ENCODE measurements at regions not wholly inside any gene's neighbourhood (a gene's known extent, or its start where the extent isn't known, plus 50 kb on each side); places are given as distances from the start of the nearest gene placed in this dataset.

DNA sequence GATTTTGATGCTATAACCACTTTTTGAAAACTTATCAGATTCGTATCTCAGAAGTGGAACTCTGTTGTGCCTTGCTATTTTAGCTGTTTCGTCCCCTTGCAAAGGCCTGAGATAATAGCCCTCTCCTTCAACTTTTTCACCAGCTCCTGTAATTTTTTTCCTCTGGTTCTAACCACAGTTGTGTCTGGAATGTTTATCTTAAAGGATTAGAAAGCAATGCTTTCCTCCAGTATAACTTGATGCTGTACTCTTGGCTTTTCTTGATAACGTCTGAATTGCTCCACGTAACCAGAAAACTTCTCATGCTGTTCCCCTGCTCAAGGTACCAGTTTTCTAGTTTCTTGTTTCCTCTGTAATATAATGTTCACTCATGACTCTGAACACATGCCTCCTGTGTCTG, 209.4 kb downstream of the DTWD2 start:
- no peak for DNase-seq (ENCODE audit: low spot score)

- no peak for DNase-seq (ENCODE audit: low spot score)
Observed at GRCh38 chr5:118777189-118777736, 211.1 kb downstream of the DTWD2 start.

DNA sequence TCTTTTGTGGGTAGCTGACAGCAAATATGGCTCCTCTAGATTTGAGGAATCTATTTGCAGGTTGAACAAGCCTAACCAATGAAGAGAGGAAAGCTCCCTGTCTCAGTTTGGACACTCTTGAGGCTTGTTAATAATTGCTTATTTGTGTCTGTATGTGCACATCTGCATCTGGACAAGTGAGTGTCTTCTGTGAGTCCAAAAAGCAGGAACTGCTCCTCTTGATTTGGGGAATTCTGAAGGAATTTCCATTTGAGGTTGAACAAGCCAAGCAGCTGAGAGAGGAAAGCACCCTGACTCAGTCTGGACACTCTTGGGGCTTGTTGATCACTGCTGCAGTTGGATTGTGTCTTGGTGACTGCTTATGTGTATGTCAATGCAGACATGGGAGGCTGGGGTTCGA, 211.6 kb downstream of the DTWD2 start:
- no peak for DNase-seq (ENCODE audit: low spot score)

DNA sequence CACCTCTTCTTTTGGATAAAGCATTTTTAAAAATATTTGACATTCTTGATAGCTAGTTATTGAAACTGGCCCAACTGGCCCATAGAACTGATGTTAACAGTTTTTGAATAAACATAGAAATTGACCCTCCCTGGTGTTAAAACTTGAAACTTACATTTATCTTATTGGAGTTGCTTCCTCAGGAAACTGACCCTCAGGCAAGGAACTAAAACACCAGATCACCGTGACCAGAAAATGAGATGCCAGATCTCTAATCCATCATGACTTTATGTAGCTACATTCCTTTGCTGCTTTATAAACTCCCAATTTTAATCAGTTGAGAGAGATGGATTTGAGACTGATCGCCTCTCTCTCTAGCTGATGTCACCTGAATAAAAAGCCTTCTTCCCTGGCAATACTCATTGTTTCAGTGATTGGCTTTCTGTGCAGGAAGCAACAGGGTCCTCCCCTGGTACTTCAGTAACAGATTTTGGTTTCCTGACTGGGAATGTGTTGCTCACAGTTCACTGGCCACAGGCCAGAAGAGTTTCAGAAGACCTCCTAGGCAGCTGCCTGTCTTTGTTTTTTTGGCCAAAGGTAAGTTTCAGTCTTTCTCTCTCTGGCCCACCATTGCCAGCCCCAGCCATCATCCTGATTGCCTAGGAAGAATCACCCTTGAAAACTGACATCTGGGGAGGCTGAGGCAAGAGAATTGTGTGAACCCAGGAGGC, 212.4 kb downstream of the DTWD2 start:
- DNase-seq (ENCODE audit: low spot score) = no peak

DNA sequence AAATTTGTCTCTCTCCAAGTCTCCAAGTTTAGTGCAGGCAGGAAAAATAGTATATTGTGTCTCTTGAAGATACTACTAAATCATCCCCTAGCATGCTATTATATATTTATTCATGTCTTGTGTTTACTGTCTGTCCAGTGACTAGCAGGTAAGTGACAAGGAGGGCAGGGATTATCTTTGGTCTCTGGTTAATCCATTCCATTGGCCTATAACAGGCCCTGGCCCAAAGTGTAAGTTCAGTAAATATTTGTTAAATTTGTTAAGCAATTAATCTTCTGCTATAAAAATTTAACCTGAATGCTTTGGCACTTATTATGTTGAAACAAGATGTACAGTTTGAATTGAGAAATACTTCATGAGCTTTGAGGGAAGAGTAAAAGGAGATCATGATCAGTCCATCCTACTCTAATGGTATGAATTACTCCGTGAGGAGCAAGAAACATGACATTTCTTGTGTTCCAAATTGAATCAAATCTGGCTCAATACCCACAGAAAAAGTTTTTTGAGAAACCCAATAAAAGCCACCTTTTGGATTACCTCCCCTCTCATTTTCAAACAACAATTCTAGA, 219.7 kb downstream of the DTWD2 start:
- no peak for DNase-seq (ENCODE audit: low spot score)

DNA sequence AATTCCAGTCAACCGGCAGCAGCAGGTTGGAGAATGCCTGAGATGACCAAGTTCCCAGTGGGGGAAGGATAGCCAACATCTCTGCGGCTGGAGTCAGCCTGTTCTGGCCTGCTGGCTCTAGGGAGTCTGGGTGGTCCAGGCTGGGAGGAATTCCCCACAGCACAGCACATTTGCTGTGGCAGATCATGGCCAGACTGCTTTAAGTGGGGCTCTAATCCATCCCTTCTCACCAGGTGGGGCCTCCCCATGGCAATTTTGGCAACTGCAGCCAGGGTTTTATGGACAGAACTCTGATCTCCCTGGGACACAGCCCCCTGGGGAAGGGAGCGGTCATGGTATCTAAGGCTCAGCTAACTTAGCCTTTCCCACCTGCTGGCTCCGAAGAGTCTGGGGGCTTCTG, 226.1 kb downstream of the DTWD2 start:
- no peak for DNase-seq (ENCODE audit: low spot score)

- DNase-seq (ENCODE audit: low spot score) = no peak
Observed at GRCh38 chr5:118761814-118762213, 226.5 kb downstream of the DTWD2 start.

DNA sequence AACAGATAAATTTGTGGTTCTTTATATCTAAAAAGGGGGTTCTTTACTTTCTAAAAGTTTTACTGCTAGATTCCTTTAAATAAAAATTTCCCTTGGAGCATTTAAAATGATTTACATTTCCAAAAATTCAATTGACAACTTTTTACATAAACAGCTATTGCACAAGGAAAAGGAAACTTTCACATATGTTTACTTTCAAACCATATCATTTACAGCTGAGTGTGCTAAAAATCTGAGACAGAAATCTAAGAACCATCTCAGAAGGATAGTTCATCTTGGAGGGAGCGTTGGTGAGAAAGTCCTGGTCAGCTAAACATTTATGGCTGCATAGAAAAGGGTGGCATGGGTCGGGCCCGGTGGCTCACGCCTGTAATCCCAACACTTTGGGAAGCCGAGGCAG, 235.4 kb downstream of the DTWD2 start:
- DNase-seq (ENCODE audit: low spot score) = no peak

- DNase-seq (ENCODE audit: low spot score) = no peak
Observed at GRCh38 chr5:118736396-118736795, 252.0 kb downstream of the DTWD2 start.

DNA sequence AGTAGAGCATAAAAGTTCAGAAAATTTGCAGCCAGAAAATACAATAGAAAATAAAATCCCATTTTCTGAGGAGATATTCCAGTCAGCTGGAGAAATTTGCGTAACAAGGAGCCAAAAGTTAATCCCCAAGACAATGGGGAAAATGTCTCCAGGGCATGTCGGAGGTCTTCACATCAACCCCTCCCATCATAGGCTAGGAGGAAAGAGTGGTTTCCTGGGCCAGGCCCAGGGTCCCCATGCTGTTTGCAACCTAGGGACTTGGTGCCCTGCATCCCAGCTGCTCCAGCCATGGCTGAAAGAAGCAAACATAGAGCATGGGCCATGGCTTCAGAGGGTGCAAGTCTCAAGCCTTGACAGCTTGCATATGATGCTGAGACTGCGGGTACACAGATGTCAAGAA, 255.0 kb downstream of the DTWD2 start:
- DNase-seq (ENCODE audit: low spot score) = no peak

- DNase-seq (ENCODE audit: low spot score) = no peak
Observed at GRCh38 chr5:118728191-118728590, 260.2 kb downstream of the DTWD2 start.

- DNase-seq (ENCODE audit: low spot score) = no peak
Observed at GRCh38 chr5:118726891-118727290, 261.5 kb downstream of the DTWD2 start.

DNA sequence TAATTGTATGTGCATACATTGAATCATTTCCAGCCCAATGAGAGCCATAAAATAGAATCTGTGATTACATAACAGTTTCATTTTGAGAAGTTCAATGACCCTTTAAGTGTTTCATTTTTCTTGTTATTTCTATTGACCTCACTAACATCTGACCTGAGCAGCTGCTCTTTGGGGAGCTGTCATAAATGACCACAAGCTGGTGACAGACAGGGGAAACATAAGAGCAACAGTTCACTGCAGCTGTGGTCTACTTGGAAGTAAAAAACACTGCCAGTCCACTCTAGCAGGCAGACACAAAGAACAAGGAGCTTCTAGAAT, 265.4 kb downstream of the DTWD2 start:
- no peak for DNase-seq (ENCODE audit: low spot score)

- no peak for DNase-seq (ENCODE audit: low spot score)
Observed at GRCh38 chr5:118722122-118723020, 266.0 kb downstream of the DTWD2 start.

DNA sequence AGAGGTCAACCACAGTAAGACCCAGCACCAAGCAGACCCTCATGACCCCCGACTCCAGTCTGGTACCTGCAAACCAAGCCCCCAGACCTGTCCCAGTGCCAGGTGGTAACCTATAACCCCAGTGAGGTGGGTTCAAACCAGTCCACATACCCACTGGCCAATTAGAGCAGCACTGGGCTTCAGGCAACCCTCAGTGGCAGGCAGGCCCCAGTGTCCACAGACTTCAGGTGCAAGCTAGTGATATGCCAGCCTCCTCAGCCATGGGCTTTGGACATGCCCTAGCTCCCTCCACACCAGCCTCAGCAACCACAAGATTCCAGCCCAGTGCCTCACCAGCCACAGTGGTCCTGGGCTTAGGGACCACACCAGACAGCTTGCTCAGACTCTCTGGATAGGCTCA, 276.6 kb downstream of the DTWD2 start:
- DNase-seq (ENCODE audit: low spot score) = no peak

- DNase-seq (ENCODE audit: low spot score) = no peak
Observed at GRCh38 chr5:118705959-118706667, 282.2 kb downstream of the DTWD2 start.

DNA sequence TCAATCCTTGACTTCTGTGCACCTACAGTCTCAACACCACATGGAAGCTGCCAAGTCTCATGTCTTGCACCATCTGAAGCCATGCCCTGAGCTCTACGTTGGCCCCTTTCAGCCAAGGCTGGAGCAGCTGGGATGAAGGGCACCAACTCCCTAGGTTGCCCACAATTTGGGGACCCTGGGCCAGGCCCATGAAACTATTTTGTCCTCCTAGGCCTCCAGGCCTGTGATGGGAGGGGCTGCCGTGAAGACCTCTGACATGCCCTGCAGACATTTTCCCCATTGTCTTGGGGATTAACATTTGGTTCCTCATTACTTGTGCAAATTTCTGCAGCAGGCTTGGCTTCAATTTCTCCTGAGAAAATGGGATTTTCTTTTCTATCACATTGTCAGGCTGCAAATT, 285.1 kb downstream of the DTWD2 start:
- no peak for DNase-seq (ENCODE audit: low spot score)

DNA sequence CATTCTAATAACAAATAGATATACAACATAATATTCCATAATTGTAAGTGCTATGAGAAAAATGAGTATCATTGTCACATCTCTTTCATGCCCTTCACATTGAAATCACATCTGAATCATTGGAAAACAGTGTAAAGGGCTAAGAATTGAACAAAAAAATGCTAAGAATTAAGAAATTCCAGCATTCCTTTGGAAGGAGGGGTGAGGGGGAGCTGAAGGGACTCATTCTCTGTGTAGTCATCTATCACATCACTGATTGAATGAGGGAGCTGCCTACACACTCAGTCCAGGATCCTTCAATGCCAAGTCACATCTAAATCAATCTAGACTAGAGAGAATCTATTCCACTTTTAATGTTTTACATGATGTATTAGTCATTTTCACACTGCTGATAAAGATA, 286.6 kb downstream of the DTWD2 start:
- no peak for DNase-seq (ENCODE audit: low spot score)

DNA sequence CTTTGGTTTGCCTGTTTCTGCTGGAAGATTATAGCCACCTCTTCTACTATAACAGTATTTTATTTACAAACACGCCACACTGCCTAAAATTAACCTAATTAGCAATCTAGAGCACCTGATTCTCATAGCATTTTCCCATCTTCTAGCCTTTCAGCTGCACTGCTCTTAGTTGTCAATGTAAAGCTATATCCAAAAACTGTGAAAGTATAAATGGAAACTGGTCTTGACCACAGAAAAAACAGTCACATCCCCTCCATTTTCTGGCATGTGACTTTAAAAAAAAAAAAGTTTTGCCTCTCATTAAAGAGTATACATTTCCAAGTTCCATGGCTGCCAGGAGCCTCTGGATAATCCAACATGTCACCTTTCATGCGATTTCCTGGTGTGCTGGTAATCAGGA, 287.8 kb downstream of the DTWD2 start:
- no peak for DNase-seq (ENCODE audit: low spot score)

DNA sequence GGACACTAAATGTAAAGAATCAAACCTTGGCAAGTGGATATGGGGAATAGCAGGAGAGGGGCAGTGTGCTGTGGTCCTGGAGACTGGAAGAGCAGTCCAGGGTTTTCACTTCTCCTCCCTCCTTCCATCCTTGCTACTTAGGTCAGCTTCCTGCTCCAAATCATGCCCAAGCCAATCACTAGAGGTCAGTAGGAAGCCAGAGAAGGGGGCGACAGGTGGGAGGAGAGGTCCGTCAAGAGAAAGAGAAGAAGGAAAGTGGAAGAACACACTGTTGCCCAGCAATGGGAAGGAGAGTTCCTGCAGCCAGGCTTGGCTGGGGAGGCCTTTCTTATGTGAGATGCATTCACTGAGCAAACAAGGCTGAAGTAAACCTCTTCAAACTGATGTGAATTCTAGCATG, 289.6 kb downstream of the DTWD2 start:
- no peak for DNase-seq (ENCODE audit: low spot score)

DNA sequence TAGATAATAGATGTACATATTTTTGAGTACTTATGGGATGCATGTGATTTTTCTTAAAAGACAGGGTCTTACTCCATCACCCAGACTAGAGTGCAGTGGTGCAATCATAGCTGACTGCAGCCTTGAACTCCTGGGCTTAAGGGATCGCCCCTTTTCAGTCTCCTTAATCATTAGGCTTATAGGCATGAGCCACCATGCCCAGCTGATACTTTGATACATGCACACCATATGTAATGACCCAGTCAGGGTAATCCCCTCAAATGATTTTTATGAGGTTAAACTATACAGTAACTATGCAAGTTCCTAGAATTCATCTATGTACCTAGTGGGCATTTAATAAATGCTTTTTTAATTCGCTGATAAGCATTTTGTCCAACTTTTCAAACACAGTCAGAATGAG, 292.3 kb downstream of the DTWD2 start:
- DNase-seq (ENCODE audit: low spot score) = no peak

- DNase-seq (ENCODE audit: low spot score) = no peak
Observed at GRCh38 chr5:118692811-118693342, 295.5 kb downstream of the DTWD2 start.
